BJ (cell line): ENCODE measurements at regions not wholly inside any gene's neighbourhood (a gene's known extent, or its start where the extent isn't known, plus 50 kb on each side); places are given as distances from the start of the nearest gene placed in this dataset.

Experiments
- CTCF ChIA-PET: fragments of 350-600 bp; formaldehyde crosslinking; extraction: SDS; loops from one replicate; lab custom pipeline; 2021; ENCODE audit warnings: antibody characterized with exemption, inconsistent platforms; lab: Yijun Ruan, JAX
- POLR2A ChIA-PET: fragments of 300-600 bp; sonication (Branson Sonifier 250); formaldehyde crosslinking; extraction: SDS; loops from one replicate; lab custom pipeline; 2021; ENCODE audit warnings: antibody characterized with exemption; lab: Charles Lee
- DNase-seq: peaks from one replicate; pipeline ENCODE4 v3.0.0-alpha.2; 2011; ENCODE audit warnings: low read depth
- H3K27me3 ChIP-seq: 2 replicates; pipeline ENCODE4 v1.6.0; 2011; ENCODE audit warnings: low read length; ENCODE audit not compliant: control insufficient read depth, insufficient read depth
- H3K36me3 ChIP-seq: 2 replicates; pipeline ENCODE4 v1.5.1; 2011; ENCODE audit warnings: low read length; ENCODE audit not compliant: control insufficient read depth, insufficient read depth
- H3K4me3 ChIP-seq: 2 replicates; pipeline ENCODE4 v1.5.1; 2011; ENCODE audit warnings: low read depth, mild to moderate bottlenecking, control low read depth, low read length
- CTCF ChIP-seq: IDR thresholded peaks from 2 replicates; pipeline ENCODE4 v1.5.1; 2011; ENCODE audit warnings: low read depth, mild to moderate bottlenecking, control low read depth, inconsistent platforms, low read length, moderate library complexity; ENCODE audit not compliant: insufficient read depth

DNA sequence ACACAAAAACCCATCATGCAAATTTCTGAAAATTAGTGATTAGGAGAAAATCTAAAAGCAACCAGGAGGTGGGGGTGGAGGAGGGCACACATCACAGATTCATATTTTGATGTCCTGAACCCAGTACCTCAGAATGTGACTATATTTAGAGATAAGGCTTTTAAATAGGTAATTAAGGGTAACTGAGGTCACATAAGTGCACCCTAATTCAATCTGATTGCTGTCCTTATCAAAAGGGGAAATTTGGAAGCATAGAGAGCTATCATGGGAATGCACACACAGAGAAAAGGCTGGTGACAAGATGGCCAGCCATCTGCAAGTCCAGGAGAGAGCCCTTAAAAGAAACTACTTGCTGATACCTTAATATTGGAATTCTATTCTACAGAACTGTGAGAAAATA is 281.8 kb upstream of the UGT8 start:
- TF ChIP-seq CTCF: no peak
- no peak overlapping the region for H3K4me3 ChIP-seq
- H3K36me3 ChIP-seq: no peaks in the 10 kb centered on the region
- ChIA-PET CTCF (no interaction called here), POLR2A (no interaction called here)
- no peak for DNase-seq
- H3K27me3 ChIP-seq: no peaks in the 10 kb centered on the region

DNA sequence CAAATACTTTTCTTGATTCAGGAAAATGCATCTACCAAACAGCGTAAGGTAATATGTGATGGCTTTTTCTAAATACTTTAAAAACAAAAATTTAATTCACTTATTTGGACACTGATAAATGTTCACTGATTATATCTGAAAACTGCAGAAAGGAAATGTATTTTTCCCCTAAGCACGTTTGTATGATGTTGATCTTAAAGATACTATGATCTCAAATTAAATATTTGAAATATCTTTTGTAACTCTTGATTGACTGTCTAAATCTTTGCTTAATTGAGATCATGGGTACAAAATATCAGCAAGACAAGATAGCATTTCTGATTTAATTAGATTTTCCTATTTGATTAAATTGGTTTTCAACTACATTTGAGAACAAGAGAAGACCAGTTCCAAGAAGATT is 281.0 kb upstream of the UGT8 start:
- no peak for DNase-seq
- ChIA-PET CTCF (no interaction called here), POLR2A (no interaction called here)
- H3K4me3 ChIP-seq: no peak overlapping the region
- no peak for TF ChIP-seq CTCF
- H3K27me3 ChIP-seq: no peaks in the 10 kb centered on the region
- no peaks in the 10 kb centered on the region for H3K36me3 ChIP-seq

- CTCF ChIA-PET: interaction anchor here (0.6 to 0.7 kb wide), 2 partner anchors 32 to 44 kb away, joined by 4 to 6 read pairs; no protein-coding TSS in a partner anchor
- DNase-seq: peak; percentile 9
- no peak overlapping the region for H3K4me3 ChIP-seq
- H3K27me3 ChIP-seq: no peaks in the 10 kb centered on the region
- no peaks in the 10 kb centered on the region for H3K36me3 ChIP-seq
- POLR2A ChIA-PET: no interaction called here
- no peak for TF ChIP-seq CTCF
These were observed 280.3 kb upstream of the UGT8 start for GRCh38 chr4:114318309-114318708.

- no peak for TF ChIP-seq CTCF
- CTCF ChIA-PET: no interaction called here
- Histone ChIP-seq H3K27me3 (no peaks in the 10 kb centered on the region), H3K36me3 (no peaks in the 10 kb centered on the region), H3K4me3 (no peak overlapping the region)
- POLR2A ChIA-PET: no interaction called here
- DNase-seq: no peak
These were observed 278.5 kb upstream of the UGT8 start for GRCh38 chr4:114320126-114320525.

GRCh38 chr4:114321366-114321765 is 277.2 kb upstream of the UGT8 start:
- POLR2A ChIA-PET: no interaction called here
- H3K27me3 ChIP-seq: no peaks in the 10 kb centered on the region

More at GRCh38 chr4:114321366-114321765, 277.2 kb upstream of the UGT8 start:
- Histone ChIP-seq H3K4me3 (no peak overlapping the region), H3K36me3 (no peaks in the 10 kb centered on the region)
- CTCF ChIA-PET: no interaction called here
- no peak for DNase-seq
- no peak for TF ChIP-seq CTCF
